GM19099 (cell line): ENCODE measurements at regions not wholly inside any gene's neighbourhood (a gene's known extent, or its start where the extent isn't known, plus 50 kb on each side); places are given as distances from the start of the nearest gene placed in this dataset.

Source experiments
- POLR2A ChIP-seq: IDR thresholded peaks from 3 replicates; pipeline ENCODE4 v1.6.1; 2011; ENCODE audit warnings: low read depth; ENCODE audit not compliant: insufficient read length; ENCODE audit errors: extremely low read depth

DNA sequence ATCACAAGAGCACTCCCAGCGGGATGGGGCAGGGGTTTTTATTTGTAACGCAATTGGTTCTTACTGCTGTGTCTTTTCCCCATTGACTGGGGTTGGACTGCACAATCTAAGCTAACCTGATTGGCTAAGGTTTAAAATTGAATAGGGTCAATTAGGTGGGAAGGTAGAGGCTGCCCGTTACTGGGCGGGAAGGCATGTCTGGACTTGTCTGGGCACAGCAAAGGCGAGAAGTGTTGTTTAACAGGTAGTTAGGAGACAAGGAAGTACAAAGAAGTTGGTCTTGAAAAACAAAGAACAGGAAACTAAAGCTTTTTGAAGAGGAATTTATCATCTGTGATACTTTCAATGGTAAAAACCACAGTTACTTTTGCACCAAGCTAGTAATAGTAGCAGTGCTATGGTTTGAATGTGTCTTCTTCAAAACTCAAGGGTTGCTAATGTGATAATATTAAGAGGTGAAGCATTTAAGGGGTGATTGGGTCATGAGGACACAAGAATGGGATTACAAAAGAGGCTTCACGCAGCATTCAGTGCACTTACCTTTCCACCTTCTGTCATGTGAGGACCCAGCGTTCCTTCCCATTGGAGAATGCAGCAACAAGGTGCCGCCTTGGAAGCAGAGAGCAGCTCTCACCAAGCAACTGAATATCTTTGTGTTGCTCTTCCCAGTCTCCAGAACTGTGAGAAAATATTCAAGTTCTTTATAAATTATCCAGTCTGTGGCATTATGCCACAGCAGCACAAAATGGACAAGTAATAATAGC, 875.5 kb upstream of the SORCS1 start:
- no peak for TF ChIP-seq POLR2A

DNA sequence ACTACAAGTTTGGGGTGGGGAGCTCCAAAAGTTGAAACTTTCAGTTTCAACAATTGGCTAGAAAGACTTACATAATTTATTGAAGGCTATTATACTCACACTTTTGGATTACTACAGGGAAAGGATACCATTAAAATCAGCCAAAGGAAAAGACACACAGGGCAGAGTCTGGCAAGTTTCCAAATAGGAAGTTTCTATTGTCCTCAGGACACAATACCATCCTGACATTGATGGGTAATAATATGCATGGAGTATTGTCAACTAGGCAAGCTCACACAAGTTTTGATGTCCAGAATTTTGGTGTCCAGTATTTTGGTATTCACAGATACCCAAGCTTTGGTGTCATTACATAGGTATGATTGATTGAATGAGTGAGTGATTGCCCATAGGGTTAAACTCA, 872.6 kb upstream of the SORCS1 start:
- TF ChIP-seq POLR2A: no peak

DNA sequence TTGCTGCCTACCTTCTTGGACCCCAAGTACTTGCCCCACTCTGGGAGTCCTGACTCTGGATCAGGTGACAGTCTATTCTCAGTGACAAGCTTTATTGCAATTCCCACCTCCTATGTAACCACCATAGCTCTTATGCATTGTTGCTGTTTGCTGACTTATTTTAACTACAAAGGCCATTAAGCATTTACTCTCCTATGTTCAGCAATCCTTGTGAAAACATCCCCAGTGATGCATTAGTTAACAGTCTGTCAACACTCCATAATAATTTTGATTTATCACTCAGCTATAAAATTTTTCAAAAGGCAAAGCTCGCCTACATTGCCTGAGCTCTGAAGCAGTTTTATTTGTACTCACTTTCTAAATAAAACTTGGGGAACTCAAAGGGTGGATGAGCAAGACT, 871.8 kb upstream of the SORCS1 start:
- no peak for TF ChIP-seq POLR2A

DNA sequence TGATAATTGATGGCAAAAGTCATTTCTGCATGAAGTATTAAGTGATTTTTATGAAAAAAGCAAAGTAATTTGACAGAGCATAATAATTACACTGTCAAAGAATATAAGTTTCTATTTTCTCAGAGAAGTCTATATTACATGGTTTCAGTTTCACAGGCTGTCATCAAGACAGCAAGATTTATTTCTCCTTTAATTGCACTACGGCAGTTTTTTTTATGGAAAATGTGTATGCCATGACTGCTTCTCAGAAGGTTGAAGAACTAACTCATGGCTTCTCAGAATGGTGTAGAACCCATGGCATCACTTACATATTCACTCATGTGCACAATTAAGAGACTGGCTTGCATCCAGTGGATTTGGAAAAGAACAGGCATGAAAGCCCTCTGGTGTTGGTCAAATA, 870.3 kb upstream of the SORCS1 start:
- TF ChIP-seq POLR2A: no peak

DNA sequence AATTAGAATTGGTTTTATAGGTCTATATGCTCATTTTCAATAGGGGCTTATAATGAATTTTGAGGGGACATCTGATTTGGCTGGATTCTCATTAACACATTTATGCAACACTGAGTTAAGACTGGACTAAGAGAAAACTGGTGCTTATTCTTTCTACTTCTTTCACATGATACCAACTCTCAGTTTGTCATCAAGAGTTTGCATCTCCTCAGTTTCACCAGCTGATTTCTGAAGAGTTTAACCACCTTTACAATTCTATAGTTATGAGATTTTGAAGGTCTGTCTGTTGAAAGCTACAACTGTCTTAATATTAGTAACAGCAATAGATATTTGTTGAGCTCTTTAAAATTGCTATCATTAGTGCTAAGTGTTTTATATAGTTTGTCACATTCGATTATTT, 867.0 kb upstream of the SORCS1 start:
- no peak for TF ChIP-seq POLR2A

DNA sequence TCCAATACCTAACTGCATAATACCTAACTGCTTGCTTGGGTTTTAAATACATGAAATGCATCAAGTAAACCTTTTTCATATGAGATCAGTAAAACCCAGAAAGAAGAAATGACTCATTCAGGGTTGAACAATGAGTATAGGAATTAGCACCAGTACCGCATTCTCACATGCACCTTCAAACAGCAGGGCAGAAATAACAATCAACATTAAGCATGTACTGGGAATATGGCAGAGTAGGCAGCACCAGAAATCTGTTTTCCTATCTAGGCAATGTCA, 850.3 kb upstream of the SORCS1 start:
- TF ChIP-seq POLR2A: no peak

DNA sequence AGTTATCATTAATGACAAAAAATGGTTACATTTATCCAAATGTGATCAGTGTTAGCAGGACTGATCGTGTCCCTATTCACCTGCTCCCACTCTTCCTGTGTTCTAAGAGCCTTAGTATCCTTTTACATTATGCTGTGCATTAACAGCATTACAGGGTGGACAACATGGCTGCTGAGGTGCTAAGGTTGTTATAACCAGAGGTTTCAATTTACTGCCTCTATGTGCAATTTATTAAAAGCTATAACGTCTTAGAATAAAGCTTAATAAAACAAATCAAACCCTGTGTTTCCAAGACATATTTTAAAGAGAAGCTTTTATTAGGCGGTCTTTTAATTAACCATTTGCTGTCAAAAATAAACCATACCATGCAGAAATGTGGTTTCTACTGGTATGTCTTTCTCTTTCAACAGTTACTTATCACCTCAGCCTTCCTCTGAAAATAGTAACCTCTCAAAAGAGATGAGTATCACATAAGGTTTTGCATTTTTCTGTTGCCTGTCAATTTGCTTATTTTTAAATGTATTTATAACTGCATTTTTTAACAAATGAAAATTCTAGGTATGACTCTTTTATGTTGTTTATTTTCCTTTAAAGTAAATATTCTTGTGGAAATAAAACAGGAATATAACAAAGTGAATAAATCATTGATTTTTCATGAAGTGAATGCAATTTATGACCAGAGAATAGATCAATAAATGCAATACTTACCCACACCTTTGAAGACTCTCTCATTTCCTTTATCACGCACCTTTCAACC, 849.8 kb upstream of the SORCS1 start:
- no peak for TF ChIP-seq POLR2A

DNA sequence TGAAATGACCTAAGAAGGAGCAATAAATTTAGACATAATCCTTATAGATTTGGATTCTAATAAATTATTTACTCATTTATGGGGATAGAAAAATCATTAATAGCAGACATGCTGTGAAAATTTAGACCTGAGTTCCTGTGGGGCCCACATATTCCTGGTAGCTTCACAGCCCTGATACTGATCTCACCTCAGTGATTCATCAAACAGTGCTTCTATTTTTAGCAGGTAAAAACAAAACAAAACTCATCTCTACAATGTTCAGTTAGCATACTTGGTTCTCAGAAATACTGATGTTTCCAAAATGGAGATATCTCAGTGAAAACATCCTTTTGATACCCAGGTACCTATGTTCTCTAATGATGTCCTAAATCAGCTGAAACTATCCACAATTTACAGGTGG, 841.1 kb upstream of the SORCS1 start:
- TF ChIP-seq POLR2A: no peak

DNA sequence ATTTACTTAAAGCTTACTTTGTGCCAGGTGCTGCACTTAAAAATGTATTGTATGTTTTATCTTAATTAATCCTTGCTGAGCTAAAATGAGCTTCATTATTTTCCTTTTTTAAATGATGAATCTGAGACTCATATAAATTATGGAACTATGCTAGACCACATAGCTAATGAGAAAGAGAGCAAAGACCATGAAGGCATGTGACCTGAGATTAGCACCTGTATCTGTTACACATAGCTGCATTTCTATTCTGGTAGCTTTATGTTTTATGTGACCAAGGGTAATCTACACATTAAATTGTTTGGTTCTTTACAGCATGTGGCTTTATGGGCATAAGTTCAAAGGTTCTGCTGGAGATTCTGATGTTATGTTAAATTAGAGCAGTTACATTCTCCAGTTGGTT, 839.1 kb upstream of the SORCS1 start:
- TF ChIP-seq POLR2A: no peak

DNA sequence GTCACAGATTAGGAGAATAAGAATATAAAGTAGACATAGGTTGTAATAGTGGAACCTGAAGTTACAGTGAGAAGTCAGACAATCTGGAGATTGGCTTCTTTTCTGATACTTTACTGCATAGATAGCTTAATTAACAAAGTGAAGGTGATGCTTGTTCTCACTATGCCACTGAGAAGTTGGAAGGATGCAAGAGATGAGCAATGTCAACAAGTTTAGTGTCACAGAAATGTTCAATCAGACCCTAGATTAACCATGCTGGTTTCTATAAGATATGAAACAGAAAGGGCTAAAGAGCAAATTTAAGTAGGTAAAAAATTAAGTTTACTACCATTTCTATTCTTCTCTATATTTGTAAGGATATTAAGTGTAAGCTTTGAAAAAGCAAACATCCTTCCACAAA, 838.6 kb upstream of the SORCS1 start:
- no peak for TF ChIP-seq POLR2A

DNA sequence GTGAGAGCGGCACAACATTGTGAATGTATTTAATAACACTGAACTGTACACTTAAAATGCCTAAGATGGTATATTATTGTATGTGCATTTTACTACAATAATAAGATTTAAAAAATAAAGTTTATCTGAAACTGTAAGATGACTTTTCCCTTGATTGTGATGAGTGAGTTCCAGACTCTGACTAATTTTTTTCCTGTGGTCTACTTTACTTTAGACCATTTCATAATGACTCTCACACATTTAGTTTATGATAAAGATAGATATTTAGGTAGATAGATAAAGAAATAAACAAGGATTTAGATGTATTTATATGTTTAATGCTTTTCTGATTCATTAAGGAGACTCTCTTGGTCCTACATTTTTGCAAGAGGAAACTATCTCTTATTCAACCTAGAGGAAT, 835.9 kb upstream of the SORCS1 start:
- no peak for TF ChIP-seq POLR2A

DNA sequence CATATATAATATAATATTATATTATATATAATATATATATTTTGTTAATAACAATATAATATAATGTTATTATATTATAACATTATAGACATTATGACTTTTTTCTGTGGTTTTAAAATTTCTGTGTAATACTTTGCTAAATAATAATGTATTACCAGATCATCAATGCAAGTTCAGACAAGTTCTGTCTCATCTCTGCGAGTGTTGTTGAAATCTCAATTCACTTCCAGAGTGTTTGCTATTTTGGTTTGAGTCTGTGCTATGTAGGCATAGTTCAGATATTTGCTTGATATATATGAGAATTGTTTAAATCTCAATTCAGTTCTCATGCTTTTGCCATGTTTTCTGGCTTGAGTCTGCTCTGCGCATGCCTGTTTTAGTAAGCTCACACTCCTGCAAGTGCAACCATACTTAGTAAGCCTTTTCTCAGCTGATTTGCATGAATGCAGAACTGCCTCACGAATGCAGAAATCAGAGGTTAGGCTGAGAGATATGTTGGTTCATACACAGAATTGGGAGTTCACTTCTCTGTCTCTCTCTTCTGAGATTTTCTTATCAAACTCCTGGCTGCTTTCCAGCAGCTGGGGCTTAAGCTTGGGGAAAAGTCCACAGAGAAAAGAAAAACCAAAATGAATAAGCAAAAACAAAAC, 830.2 kb upstream of the SORCS1 start:
- TF ChIP-seq POLR2A: no peak

DNA sequence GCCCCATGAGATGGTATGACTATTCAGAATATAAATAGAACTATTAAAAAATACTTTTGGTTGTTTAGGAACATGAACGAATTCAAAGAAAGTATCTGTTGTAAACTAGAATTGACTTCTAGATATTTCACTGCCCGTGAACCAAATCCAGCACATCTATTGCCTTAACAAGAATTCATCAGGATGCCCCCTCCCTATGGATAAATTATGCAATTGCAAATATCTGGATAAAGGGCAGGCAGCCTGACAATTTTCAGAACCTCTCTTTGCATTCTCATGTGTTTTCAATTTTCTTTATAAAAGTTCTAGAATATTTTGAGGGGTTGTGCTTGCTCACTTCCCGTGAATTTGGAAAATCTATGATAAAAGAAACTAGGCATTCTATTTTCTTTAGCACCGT, 822.1 kb upstream of the SORCS1 start:
- no peak for TF ChIP-seq POLR2A

DNA sequence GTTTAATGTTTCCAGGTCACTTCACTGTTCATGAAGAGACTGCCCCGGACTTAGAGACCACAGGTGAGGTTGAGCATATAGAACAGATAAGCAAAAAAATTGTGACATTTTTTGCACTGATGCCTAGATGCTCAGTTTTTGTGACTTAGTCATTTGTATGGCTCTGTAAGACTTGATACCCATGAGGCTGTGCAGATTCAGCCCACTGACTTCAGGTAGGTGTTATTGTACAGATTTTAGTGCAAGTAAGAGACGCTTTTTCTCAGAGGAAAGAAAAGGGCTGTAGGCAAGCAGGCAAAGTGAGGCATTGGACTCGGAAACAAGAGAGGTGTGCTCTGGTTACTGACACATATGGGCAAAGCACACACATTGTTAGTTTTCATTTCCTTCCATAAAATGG, 820.1 kb upstream of the SORCS1 start:
- no peak for TF ChIP-seq POLR2A

DNA sequence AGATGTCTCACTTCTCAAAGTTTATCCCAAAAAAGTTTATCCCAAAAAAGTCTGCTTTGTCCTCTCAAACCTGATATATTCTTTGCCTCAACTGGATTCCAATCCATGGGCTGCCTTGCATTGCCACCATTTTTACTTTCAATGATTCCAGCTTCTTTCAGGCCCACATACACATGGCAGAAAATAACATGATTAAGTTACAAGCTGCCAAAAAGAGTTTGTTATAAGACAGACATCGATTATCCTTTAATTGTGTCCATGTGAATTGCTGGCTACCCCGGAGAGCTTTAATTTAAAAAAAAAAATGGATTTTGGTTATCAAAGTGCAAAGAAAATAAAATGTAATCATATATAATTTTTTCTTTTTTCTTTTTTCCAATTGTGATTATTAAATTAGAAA, 819.6 kb upstream of the SORCS1 start:
- no peak for TF ChIP-seq POLR2A

DNA sequence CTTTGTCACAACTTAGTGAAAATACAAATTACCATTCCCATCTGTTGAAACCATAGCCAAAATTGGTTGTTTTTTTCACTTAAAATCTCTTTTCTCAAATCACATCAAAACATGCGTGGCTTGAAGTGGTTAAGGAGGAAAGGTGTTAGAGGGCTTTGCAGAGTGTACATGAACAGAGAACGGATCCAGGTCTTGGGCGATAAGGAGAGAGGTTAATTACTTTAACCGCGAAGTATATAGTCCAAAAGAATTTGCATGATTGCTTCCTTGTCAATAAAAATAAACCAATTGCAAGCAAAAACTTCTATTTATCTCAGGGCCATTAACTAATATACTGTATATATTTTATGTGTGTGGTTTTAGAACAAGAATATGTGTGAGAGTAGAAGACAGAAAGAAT, 813.9 kb upstream of the SORCS1 start:
- no peak for TF ChIP-seq POLR2A
